HEK293 (cell line): ENCODE measurements at regions not wholly inside any gene's neighbourhood (a gene's known extent, or its start where the extent isn't known, plus 50 kb on each side); places are given as distances from the start of the nearest gene placed in this dataset.

Source experiments
- BCL11A ChIP-seq: fragments of 450-650 bp; formaldehyde crosslinking; IDR thresholded peaks from 2 replicates; pipeline ENCODE4 v1.5.1; 2016; ENCODE audit warnings: low read depth, missing biosample characterization, missing genetic modification characterization
- CTCF ChIP-seq: fragments of 450-650 bp; formaldehyde crosslinking; IDR thresholded peaks from 2 replicates; pipeline ENCODE4 v1.5.1; 2016; ENCODE audit warnings: missing biosample characterization, missing genetic modification characterization
- HOXD13 ChIP-seq: sonication (generic); formaldehyde crosslinking; IDR thresholded peaks from 2 replicates; pipeline ENCODE4 v1.8.0; 2022; ENCODE audit warnings: missing genetic modification reagents, borderline replicate concordance
- PATZ1 ChIP-seq: fragments of 450-650 bp; formaldehyde crosslinking; IDR thresholded peaks from 2 replicates; pipeline ENCODE4 v1.5.1; 2016; ENCODE audit warnings: missing biosample characterization, missing genetic modification characterization
- ZBTB17 ChIP-seq: fragments of 450-650 bp; formaldehyde crosslinking; IDR thresholded peaks from 2 replicates; pipeline ENCODE4 v1.5.1; 2016; ENCODE audit warnings: missing biosample characterization, missing genetic modification characterization
- ZBTB48 ChIP-seq: fragments of 450-650 bp; formaldehyde crosslinking; IDR thresholded peaks from 2 replicates; pipeline ENCODE4 v1.5.1; 2016; ENCODE audit warnings: missing biosample characterization, missing genetic modification characterization
- ZIC2 ChIP-seq: fragments of 450-650 bp; formaldehyde crosslinking; IDR thresholded peaks from 2 replicates; pipeline ENCODE4 v1.5.1; 2016; ENCODE audit warnings: missing biosample characterization, missing genetic modification characterization
- ZNF184 ChIP-seq: fragments of 450-650 bp; IDR thresholded peaks from 2 replicates; pipeline ENCODE4 v1.5.1; 2018; ENCODE audit warnings: missing biosample characterization, mild to moderate bottlenecking, missing genetic modification characterization
- ZNF530 ChIP-seq: fragments of 450-650 bp; formaldehyde crosslinking; IDR thresholded peaks from 2 replicates; pipeline ENCODE4 v1.5.1; 2016; ENCODE audit warnings: low read depth, missing biosample characterization, missing genetic modification characterization
- ZNF549 ChIP-seq: fragments of 450-650 bp; IDR thresholded peaks from 2 replicates; pipeline ENCODE4 v1.5.1; 2018; ENCODE audit warnings: missing biosample characterization, missing genetic modification characterization, mild to moderate bottlenecking, inconsistent platforms, moderate library complexity

DNA sequence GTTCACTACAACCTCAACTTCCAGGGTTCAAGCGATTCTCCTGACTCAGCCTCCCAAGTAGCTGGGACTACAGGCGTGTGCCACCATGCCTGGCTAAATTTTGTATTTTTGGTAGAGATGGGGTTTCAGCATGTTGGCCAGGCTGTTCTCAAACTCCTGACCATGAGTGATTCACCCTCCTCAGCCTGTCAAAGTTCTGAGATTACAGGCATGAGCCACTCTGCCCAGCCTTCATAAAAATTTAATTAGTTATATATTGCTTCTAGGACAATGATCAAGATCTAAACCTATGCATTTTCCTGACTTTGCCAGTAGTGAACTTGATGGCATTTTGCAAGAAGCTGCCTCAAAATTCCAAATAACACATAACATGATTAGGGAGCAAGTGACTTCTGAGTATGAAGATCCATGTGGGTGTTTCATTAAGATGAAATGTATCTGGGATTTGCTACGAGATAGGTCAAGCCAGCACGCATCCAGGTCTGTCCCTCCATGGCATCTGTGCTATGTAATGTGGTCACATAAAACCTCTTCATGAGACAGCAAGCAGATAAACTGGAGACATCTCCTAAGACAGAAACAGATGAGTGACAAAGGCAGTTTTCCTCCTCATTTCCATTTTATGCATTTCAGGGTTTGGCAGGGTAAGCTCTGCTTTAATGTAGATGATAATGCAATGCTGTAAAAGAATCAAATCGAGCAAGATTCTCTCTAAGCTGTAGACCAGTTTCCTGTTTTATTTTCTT is 319.4 kb upstream of the ATP2B1 start:
- TF ChIP-seq PATZ1 (tag by site-specific recombination) (no peak), CTCF (no peak), ZNF549 (no peak), BCL11A (tag by site-specific recombination) (no peak), ZIC2 (tag by site-specific recombination) (no peak), ZBTB48 (tag by site-specific recombination) (no peak), ZBTB17 (tag by site-specific recombination) (no peak), HOXD13 (CRISPR knock-in tag) (no peak), ZNF184 (tag by site-specific recombination) (no peak), ZNF530 (no peak)
